Neural cell (in vitro differentiated cells): ENCODE measurements at regions not wholly inside any gene's neighbourhood (a gene's known extent, or its start where the extent isn't known, plus 50 kb on each side); places are given as distances from the start of the nearest gene placed in this dataset.

Source experiments
- H2AFZ ChIP-seq: fragments of 200-600, 300-800 bp; sonication (generic), shearing (Covaris generic); 2 replicates; pipeline ENCODE4 v1.6.0; 2014; ENCODE audit warnings: low read depth, mild to moderate bottlenecking, antibody characterized with exemption, low read length, moderate library complexity
- H3F3A ChIP-seq: fragments of 200-600 bp; shearing (Covaris generic); 2 replicates; pipeline ENCODE4 v1.6.1; 2016; ENCODE audit warnings: mild to moderate bottlenecking, moderate library complexity, mixed read lengths, antibody characterized with exemption, low read length; ENCODE audit not compliant: insufficient read depth, poor library complexity, severe bottlenecking
- H3K27ac ChIP-seq: fragments of 200-600, 300-800 bp; sonication (generic), shearing (Covaris generic); 2 replicates; pipeline ENCODE4 v1.5.1; 2014; ENCODE audit warnings: mild to moderate bottlenecking, low read length, moderate library complexity
- H3K27me3 ChIP-seq: fragments of 300-800, 200-600 bp; sonication (generic), shearing (Covaris generic); 2 replicates; pipeline ENCODE4 v1.6.0; 2014; ENCODE audit warnings: mild to moderate bottlenecking, low read depth, low read length, moderate library complexity; ENCODE audit not compliant: insufficient read depth
- H3K36me3 ChIP-seq: fragments of 300-800, 200-600 bp; sonication (generic), shearing (Covaris generic); 2 replicates; pipeline ENCODE4 v1.5.1; 2014; ENCODE audit warnings: mild to moderate bottlenecking, antibody characterized with exemption, low read length, moderate library complexity; ENCODE audit not compliant: insufficient read depth
- H3K4me2 ChIP-seq: fragments of 300-800, 200-600 bp; sonication (generic), shearing (Covaris generic); 2 replicates; pipeline ENCODE4 v1.6.0; 2014; ENCODE audit warnings: mild to moderate bottlenecking, low read length
- H3K4me3 ChIP-seq: fragments of 300-800, 200-600 bp; sonication (generic), shearing (Covaris generic); 2 replicates; pipeline ENCODE4 v1.5.1; 2014; ENCODE audit warnings: mild to moderate bottlenecking, low read length, moderate library complexity
- H3K79me2 ChIP-seq: fragments of 200-600 bp; shearing (Covaris generic); replicated peaks from 2 replicates; pipeline ENCODE4 v1.6.0; 2014; ENCODE audit warnings: mild to moderate bottlenecking, low read length, moderate library complexity; ENCODE audit not compliant: insufficient read depth
- H3K9ac ChIP-seq: fragments of 300-800, 200-600 bp; sonication (generic), shearing (Covaris generic); 2 replicates; pipeline ENCODE4 v1.6.1; 2016; ENCODE audit warnings: mild to moderate bottlenecking, low read length, mixed read lengths
- H3K9me2 ChIP-seq: fragments of 200-600 bp; shearing (Covaris generic); 2 replicates; pipeline ENCODE4 v1.6.1; 2016; ENCODE audit warnings: mild to moderate bottlenecking, low read length, mixed read lengths; ENCODE audit not compliant: insufficient read depth
- H3K9me3 ChIP-seq: fragments of 200-600, 300-800 bp; sonication (generic), shearing (Covaris generic); 2 replicates; pipeline ENCODE4 v1.6.1; 2016; ENCODE audit warnings: mild to moderate bottlenecking, mixed run types, low read length, moderate library complexity, mixed read lengths
- H4K20me1 ChIP-seq: fragments of 200-600 bp; shearing (Covaris generic); 2 replicates; pipeline ENCODE4 v1.6.1; 2016; ENCODE audit warnings: mild to moderate bottlenecking, mixed run types; ENCODE audit not compliant: insufficient read depth
- EP300 ChIP-seq: fragments of 450-650 bp; conservative IDR thresholded peaks from 2 replicates; pipeline ENCODE4 v1.6.1; 2014; ENCODE audit warnings: antibody characterized with exemption, mild to moderate bottlenecking, moderate library complexity; ENCODE audit not compliant: poor library complexity, severe bottlenecking
- EZH2 ChIP-seq: fragments of 200-600, 300-800 bp; shearing (Covaris generic), sonication (generic); IDR thresholded peaks from 2 replicates; pipeline ENCODE4 v1.6.1; 2014; ENCODE audit warnings: antibody characterized with exemption, low read length, borderline replicate concordance, mild to moderate bottlenecking; ENCODE audit not compliant: insufficient read depth, poor library complexity, severe bottlenecking
- MXI1 ChIP-seq: fragments of 450-650 bp; conservative IDR thresholded peaks from 2 replicates; pipeline ENCODE4 v1.6.1; 2014; ENCODE audit warnings: antibody characterized with exemption, mild to moderate bottlenecking; ENCODE audit not compliant: poor library complexity, severe bottlenecking
- POLR2AphosphoS5 ChIP-seq: IDR thresholded peaks from 2 replicates; pipeline ENCODE4 v1.6.1; 2012
- RAD21 ChIP-seq: fragments of 450-650 bp; conservative IDR thresholded peaks from 2 replicates; pipeline ENCODE4 v1.6.1; 2014; ENCODE audit warnings: antibody characterized with exemption, mild to moderate bottlenecking, moderate library complexity
- SMC3 ChIP-seq: fragments of 450-650 bp; conservative IDR thresholded peaks from 2 replicates; pipeline ENCODE4 v1.6.1; 2014; ENCODE audit warnings: antibody characterized with exemption, mild to moderate bottlenecking, moderate library complexity; ENCODE audit not compliant: poor library complexity
- TAF1 ChIP-seq: IDR thresholded peaks from 2 replicates; pipeline ENCODE4 v1.6.1; 2012; ENCODE audit warnings: low read depth
- TF ChIP-seq, protein P1 (sequence below): IDR thresholded peaks from 2 replicates; pipeline ENCODE4 v1.6.1; 2012; ENCODE audit warnings: borderline replicate concordance
- TF ChIP-seq, protein P2 (sequence below): fragments of 450-650 bp; IDR thresholded peaks from 2 replicates; pipeline ENCODE4 v1.5.1; 2014; ENCODE audit warnings: antibody characterized with exemption, mild to moderate bottlenecking, moderate library complexity; ENCODE audit not compliant: poor library complexity, severe bottlenecking

DNA sequence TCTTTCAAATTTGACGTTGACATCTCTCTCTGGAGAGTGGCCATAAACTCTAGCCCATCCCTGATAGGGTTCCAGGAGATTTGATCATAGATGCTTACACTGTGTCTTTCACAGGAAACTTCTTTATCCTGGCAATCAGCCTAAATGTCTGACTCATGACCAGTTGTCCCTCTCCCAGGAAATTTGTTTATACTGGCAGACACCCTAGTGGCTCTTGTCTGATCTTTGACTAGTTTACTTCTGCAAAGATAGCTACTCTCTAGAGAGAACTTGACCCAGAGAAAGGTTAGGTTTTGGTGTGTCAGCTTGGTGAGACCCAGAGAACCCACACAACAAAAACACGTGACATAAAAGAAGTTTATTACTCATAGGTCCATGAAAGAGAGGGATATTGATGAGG is 509.8 kb downstream of the CENPC start:
- Histone ChIP-seq H2AFZ (no peak overlapping the region), H3K9me3 (no peaks in the 10 kb centered on the region), H3K27ac (no peak overlapping the region), H3F3A (no peaks in the 10 kb centered on the region), H3K27me3 (no peaks in the 10 kb centered on the region), H3K9ac (no peak overlapping the region), H4K20me1 (no peaks in the 10 kb centered on the region), H3K79me2 (no peaks in the 10 kb centered on the region), H3K4me2 (no peak overlapping the region), H3K4me3 (no peak overlapping the region), H3K36me3 (no peaks in the 10 kb centered on the region), H3K9me2 (no peaks in the 10 kb centered on the region)
- TF ChIP-seq EZH2, result no peak
- TF ChIP-seq, protein P1, sequence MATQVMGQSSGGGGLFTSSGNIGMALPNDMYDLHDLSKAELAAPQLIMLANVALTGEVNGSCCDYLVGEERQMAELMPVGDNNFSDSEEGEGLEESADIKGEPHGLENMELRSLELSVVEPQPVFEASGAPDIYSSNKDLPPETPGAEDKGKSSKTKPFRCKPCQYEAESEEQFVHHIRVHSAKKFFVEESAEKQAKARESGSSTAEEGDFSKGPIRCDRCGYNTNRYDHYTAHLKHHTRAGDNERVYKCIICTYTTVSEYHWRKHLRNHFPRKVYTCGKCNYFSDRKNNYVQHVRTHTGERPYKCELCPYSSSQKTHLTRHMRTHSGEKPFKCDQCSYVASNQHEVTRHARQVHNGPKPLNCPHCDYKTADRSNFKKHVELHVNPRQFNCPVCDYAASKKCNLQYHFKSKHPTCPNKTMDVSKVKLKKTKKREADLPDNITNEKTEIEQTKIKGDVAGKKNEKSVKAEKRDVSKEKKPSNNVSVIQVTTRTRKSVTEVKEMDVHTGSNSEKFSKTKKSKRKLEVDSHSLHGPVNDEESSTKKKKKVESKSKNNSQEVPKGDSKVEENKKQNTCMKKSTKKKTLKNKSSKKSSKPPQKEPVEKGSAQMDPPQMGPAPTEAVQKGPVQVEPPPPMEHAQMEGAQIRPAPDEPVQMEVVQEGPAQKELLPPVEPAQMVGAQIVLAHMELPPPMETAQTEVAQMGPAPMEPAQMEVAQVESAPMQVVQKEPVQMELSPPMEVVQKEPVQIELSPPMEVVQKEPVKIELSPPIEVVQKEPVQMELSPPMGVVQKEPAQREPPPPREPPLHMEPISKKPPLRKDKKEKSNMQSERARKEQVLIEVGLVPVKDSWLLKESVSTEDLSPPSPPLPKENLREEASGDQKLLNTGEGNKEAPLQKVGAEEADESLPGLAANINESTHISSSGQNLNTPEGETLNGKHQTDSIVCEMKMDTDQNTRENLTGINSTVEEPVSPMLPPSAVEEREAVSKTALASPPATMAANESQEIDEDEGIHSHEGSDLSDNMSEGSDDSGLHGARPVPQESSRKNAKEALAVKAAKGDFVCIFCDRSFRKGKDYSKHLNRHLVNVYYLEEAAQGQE, result no peak
- TF ChIP-seq POLR2AphosphoS5, result no peak
- TF ChIP-seq, protein P2, sequence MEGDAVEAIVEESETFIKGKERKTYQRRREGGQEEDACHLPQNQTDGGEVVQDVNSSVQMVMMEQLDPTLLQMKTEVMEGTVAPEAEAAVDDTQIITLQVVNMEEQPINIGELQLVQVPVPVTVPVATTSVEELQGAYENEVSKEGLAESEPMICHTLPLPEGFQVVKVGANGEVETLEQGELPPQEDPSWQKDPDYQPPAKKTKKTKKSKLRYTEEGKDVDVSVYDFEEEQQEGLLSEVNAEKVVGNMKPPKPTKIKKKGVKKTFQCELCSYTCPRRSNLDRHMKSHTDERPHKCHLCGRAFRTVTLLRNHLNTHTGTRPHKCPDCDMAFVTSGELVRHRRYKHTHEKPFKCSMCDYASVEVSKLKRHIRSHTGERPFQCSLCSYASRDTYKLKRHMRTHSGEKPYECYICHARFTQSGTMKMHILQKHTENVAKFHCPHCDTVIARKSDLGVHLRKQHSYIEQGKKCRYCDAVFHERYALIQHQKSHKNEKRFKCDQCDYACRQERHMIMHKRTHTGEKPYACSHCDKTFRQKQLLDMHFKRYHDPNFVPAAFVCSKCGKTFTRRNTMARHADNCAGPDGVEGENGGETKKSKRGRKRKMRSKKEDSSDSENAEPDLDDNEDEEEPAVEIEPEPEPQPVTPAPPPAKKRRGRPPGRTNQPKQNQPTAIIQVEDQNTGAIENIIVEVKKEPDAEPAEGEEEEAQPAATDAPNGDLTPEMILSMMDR, result no peak
- no peak for TF ChIP-seq SMC3
- no peak for TF ChIP-seq EP300
- TF ChIP-seq MXI1, result no peak
- no peak for TF ChIP-seq RAD21
- TF ChIP-seq TAF1, result no peak

DNA sequence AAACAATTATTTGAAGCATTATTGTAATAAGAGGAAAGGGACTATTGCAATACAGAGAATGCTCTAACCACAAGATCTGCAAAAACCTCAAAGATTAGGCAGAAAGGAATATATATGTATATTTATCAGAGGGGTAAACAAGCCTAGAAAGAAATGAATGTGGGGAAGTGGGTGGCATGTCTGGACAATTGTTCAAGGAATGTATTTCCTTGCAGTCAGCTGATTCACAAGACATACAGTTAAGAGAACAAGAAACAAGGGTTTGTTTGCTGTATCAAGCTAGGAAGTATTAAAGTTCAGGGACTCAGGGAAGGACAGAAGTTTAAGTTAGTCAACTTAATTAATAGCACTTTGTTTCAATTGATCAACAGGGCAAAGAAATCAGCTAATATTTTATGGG is 514.7 kb downstream of the CENPC start:
- Histone ChIP-seq H3K9me2 (no peaks in the 10 kb centered on the region), H3K4me2 (no peak overlapping the region), H3K36me3 (no peaks in the 10 kb centered on the region), H3F3A (no peaks in the 10 kb centered on the region), H3K9me3 (no peaks in the 10 kb centered on the region), H3K9ac (no peak overlapping the region), H2AFZ (no peak overlapping the region), H3K27me3 (no peaks in the 10 kb centered on the region), H4K20me1 (no peaks in the 10 kb centered on the region), H3K27ac (no peak overlapping the region), H3K79me2 (no peaks in the 10 kb centered on the region), H3K4me3 (no peak overlapping the region)
- TF ChIP-seq MXI1, result no peak

DNA sequence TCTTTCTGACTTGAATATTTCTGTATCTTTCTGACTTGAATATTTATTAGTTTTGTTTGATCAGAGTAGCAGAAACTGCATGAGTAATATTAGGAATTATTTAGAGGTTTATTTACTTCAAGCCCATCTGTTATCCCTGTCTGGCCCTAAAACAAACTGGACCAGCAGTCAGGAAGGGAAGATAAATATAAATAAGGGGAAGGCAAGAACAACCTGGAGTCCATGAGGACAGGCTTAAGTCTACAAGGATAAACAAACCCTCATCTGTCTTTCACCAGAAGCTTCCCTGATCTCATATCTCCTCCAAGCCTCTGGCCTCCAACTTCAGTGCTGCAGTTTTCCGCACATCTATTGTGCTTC is 524.9 kb downstream of the CENPC start:
- Histone ChIP-seq H3K27me3 (no peaks in the 10 kb centered on the region), H3K9me3 (peaks cover 9% of the 10 kb centered on the region), H3K9me2 (no peaks in the 10 kb centered on the region), H3F3A (no peaks in the 10 kb centered on the region), H3K79me2 (no peaks in the 10 kb centered on the region), H4K20me1 (no peaks in the 10 kb centered on the region), H3K4me3 (no peak overlapping the region), H3K27ac (peak overlapping the region; percentile 69), H3K36me3 (no peaks in the 10 kb centered on the region), H3K9ac (no peak overlapping the region), H3K4me2 (no peak overlapping the region), H2AFZ (no peak overlapping the region)
- TF ChIP-seq EZH2 (no peak), RAD21 (no peak), MXI1 (no peak), EP300 (no peak), SMC3 (no peak), POLR2AphosphoS5 (no peak)
- TF ChIP-seq, protein P2, result no peak
- TF ChIP-seq, protein P1, result no peak
